SK-N-SH (cell line): ENCODE measurements at regions not wholly inside any gene's neighbourhood (a gene's known extent, or its start where the extent isn't known, plus 50 kb on each side); places are given as distances from the start of the nearest gene placed in this dataset.

Experiments
- EP300 ChIP-seq, 2 experiments: IDR thresholded peaks; 2 replicates each; pipeline versions ENCODE4 v1.4.0 to v1.6.1; 2012; ENCODE audit warnings: borderline replicate concordance in 1 of 2, low read depth in 1 of 2, low read length in 1 of 2
- EZH2phosphoT487 ChIP-seq: fragments of 200-600 bp; sonication (generic); IDR thresholded peaks from 2 replicates; pipeline ENCODE4 v1.6.1; 2017; ENCODE audit warnings: low read depth, mixed run types, mild to moderate bottlenecking, antibody characterized with exemption, moderate library complexity, borderline replicate concordance
- POLR2AphosphoS5 ChIP-seq: IDR thresholded peaks from 2 replicates; pipeline ENCODE4 v1.6.1; 2012; ENCODE audit warnings: low read depth, low read length
- TAF1 ChIP-seq: IDR thresholded peaks from 2 replicates; pipeline ENCODE4 v1.6.1; 2012; ENCODE audit warnings: low read depth, mild to moderate bottlenecking, low read length, moderate library complexity, borderline replicate concordance
- TF ChIP-seq, protein P1 (sequence below): fragments of 200-600 bp; sonication (generic); IDR thresholded peaks from 2 replicates; pipeline ENCODE4 v1.6.1; 2017; ENCODE audit warnings: antibody characterized with exemption, mild to moderate bottlenecking, moderate library complexity
- TF ChIP-seq, protein P2 (sequence below): IDR thresholded peaks from 2 replicates; pipeline ENCODE4 v1.6.1; 2012; ENCODE audit warnings: mild to moderate bottlenecking, low read depth, low read length, moderate library complexity

DNA sequence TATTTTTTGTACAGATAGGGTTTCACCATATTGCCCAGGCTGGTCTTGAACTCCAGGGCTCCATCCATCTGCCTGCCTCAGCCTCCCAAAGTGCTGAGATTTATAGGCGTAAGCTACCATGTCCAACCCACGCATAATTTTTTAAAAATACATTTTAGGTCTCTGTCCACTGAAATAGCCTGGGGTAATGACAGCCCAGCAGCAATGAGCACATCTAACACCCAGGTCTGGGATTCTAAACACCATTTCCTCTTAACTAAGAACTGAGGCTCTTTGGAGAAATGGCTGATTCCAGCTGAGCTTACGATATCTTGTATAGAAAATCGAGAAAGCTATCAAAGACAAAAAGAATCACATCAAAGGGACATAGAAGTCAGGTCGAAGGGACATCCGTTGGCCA is 245.3 kb downstream of the PARN start:
- no peak for TF ChIP-seq EP300 (IDR thresholded peaks at IDR 0.05; ENCODE audit: borderline replicate concordance in 1 of 2, low read depth in 1 of 2, low read length in 1 of 2)
- no peak for TF ChIP-seq TAF1
- TF ChIP-seq, protein P1, sequence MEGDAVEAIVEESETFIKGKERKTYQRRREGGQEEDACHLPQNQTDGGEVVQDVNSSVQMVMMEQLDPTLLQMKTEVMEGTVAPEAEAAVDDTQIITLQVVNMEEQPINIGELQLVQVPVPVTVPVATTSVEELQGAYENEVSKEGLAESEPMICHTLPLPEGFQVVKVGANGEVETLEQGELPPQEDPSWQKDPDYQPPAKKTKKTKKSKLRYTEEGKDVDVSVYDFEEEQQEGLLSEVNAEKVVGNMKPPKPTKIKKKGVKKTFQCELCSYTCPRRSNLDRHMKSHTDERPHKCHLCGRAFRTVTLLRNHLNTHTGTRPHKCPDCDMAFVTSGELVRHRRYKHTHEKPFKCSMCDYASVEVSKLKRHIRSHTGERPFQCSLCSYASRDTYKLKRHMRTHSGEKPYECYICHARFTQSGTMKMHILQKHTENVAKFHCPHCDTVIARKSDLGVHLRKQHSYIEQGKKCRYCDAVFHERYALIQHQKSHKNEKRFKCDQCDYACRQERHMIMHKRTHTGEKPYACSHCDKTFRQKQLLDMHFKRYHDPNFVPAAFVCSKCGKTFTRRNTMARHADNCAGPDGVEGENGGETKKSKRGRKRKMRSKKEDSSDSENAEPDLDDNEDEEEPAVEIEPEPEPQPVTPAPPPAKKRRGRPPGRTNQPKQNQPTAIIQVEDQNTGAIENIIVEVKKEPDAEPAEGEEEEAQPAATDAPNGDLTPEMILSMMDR: no peak
- no peak for TF ChIP-seq POLR2AphosphoS5
- no peak for TF ChIP-seq EZH2phosphoT487
- TF ChIP-seq, protein P2, sequence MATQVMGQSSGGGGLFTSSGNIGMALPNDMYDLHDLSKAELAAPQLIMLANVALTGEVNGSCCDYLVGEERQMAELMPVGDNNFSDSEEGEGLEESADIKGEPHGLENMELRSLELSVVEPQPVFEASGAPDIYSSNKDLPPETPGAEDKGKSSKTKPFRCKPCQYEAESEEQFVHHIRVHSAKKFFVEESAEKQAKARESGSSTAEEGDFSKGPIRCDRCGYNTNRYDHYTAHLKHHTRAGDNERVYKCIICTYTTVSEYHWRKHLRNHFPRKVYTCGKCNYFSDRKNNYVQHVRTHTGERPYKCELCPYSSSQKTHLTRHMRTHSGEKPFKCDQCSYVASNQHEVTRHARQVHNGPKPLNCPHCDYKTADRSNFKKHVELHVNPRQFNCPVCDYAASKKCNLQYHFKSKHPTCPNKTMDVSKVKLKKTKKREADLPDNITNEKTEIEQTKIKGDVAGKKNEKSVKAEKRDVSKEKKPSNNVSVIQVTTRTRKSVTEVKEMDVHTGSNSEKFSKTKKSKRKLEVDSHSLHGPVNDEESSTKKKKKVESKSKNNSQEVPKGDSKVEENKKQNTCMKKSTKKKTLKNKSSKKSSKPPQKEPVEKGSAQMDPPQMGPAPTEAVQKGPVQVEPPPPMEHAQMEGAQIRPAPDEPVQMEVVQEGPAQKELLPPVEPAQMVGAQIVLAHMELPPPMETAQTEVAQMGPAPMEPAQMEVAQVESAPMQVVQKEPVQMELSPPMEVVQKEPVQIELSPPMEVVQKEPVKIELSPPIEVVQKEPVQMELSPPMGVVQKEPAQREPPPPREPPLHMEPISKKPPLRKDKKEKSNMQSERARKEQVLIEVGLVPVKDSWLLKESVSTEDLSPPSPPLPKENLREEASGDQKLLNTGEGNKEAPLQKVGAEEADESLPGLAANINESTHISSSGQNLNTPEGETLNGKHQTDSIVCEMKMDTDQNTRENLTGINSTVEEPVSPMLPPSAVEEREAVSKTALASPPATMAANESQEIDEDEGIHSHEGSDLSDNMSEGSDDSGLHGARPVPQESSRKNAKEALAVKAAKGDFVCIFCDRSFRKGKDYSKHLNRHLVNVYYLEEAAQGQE: no peak
